GM12873 (cell line): ENCODE measurements at regions not wholly inside any gene's neighbourhood (a gene's known extent, or its start where the extent isn't known, plus 50 kb on each side); places are given as distances from the start of the nearest gene placed in this dataset.
A peak's percentile ranks its signal among the peaks of the same experiment; 100 is the strongest.

Experiments used
- CTCF ChIP-seq: IDR thresholded peaks from 2 replicates; pipeline ENCODE4 v1.5.1; 2012; ENCODE audit warnings: low read depth, mild to moderate bottlenecking, moderate library complexity, low read length, control low read depth; ENCODE audit not compliant: insufficient read depth; ENCODE audit errors: missing control alignments

DNA sequence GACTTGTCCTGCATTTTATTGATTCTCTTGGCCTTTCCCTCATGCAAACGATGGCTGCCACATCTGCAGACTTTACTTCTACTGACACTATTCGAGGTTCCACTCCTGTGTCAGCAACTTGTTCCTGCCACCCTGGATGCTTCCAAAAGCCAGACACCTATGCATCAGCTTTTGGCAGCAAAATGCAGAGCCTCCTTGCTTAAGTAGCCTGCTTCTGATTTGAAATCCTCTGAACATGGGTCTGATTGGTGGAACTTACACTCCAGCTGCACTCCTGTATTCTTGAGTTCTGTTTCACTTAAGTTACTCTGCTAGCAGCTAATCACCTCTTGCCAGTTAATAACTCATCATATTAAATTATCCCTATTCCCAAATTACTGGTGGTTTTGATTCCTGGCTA lies 152.1 kb upstream of the FMN2 start:
- TF ChIP-seq CTCF = no peak

DNA sequence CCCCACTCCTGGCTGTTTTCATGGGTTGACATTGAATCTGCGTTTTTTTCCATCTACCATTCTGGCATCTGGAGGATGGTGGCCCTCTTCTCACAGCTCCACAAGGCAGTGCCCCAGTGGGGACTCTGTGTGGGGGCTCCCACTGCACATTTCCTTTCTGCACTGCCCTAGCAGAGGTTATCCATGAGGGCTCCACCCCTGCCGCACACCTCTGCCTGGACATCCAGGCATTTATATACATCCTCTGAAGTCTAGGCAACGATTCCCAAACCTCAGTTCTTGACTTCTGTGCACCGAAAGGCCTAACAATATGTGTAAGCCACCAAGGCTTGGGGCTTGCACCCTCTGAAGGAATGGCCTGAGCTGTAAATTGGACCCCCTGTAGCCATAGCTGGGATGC lies 147.9 kb upstream of the FMN2 start:
- no peak for TF ChIP-seq CTCF

- TF ChIP-seq CTCF = no peak
These were observed 147.0 kb upstream of the FMN2 start for GRCh38 chr1:239944666-239945065.

- no peak for TF ChIP-seq CTCF
These were observed 143.9 kb upstream of the FMN2 start for GRCh38 chr1:239947801-239948200.

DNA sequence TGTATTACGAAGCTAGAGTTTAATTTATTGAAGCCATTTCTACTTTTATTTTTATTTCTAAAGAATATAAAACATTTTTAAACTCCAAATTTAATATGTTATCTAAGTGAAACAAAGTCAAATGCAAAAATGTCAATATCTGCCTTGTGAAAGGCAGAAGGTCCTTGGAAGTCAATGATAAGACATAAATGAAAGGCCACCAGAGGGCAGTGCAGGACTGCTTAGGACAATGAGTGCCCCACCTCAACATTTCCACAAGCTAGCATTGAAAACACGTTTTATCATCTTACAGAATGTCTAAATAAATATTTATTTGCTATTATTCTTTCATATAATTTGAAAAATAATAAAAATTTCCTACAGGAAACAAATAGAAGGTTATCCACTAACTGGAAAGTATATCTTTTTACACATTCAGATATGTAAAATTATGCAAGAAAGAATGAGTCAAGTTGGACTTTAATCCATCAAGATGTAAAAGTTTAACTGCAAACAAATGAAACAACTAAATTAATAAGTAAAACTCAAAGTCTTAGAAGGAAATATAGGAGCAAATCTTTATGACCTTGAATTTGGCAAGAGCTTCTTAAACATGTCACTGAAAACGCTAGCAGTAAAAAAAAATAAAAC lies 140.1 kb upstream of the FMN2 start:
- peak; percentile 66 for TF ChIP-seq CTCF

- peak; percentile 63 for TF ChIP-seq CTCF
These were observed 139.1 kb upstream of the FMN2 start for GRCh38 chr1:239952348-239953308.

GRCh38 chr1:239954836-239955235 lies 136.8 kb upstream of the FMN2 start:
- no peak for TF ChIP-seq CTCF
